M059J (cell line): ENCODE measurements at regions not wholly inside any gene's neighbourhood (a gene's known extent, or its start where the extent isn't known, plus 50 kb on each side); places are given as distances from the start of the nearest gene placed in this dataset.
A peak's percentile ranks its signal among the peaks of the same experiment; 100 is the strongest.
"Not testable (repeated sequence)": the region's sequence is repeated elsewhere in the genome, so short reads cannot be mapped to it uniquely, and the experiment has no call there.

Source experiments
- DNase-seq: peaks from one replicate; pipeline ENCODE4 v3.0.0-alpha.2; 2012; ENCODE audit warnings: low read depth

DNA sequence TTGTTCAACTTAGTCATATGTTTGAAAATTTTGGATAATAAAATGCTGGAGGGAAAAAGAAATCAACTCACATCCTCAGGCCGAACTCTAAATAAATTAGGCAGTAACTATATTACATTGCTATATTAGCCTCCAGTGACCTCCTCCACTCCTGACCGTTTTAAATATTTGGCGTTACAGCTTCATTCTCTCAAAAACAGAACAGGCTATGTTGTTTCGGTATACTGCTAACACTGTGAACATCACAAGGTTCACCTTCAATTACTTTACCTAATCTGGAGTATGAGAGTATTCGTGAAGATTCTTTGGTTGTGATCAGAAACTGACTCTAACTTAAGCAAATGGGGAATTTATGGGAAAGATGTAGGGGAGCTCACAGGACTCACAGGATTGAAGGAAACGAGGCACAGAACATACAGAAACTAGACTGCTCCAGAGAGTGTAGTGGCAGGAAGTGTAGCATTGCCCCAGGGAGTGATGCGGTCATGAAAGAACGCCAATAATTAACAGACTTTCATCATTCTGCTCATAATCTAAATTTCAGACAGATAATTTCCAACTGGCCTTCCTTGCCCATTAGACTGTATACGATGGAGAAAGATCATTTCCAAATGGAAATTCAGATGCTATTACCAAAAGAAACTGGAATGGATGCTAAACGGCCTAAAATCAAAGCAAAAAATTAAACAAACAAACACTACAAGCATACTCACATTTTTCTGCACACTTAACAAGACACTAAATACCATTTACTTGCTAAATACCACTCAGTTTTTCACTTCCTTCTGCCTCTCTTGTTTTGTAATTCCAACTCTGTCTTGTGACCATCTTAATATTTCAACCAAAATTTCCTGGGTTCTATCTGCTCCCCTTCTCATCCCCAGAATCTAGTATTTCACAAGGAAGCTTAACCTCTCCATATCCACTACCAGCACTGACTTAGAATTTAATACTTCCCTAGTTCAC lies 110.1 kb upstream of the LPAR1 start:
- DNase-seq: peak; percentile 30

- no peak for DNase-seq
These were observed 108.8 kb upstream of the LPAR1 start for GRCh38 chr9:111147041-111147440.

DNA sequence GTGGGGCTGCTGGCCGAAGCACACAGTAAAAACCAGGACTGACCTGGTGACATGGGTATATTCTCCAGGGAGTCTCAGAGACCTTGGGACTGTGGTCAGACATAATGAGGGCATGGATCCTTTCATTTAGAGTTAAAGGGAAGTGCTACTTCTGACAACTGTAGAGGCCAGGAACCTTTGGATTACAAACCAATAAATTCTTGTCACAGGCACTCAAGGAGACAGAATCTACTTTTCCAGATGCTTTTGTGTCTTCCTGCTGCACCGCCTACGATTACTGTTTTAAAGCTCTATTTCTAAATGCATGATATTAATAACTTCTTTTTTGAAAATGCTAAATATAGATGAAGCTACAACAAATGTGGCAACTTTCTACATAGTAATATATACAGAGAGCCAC lies 106.5 kb upstream of the LPAR1 start:
- no peak for DNase-seq

GRCh38 chr9:111136180-111136579 lies 97.9 kb upstream of the LPAR1 start:
- no peak for DNase-seq

GRCh38 chr9:111131211-111131610 lies 92.9 kb upstream of the LPAR1 start:
- DNase-seq: peak; percentile 15

DNA sequence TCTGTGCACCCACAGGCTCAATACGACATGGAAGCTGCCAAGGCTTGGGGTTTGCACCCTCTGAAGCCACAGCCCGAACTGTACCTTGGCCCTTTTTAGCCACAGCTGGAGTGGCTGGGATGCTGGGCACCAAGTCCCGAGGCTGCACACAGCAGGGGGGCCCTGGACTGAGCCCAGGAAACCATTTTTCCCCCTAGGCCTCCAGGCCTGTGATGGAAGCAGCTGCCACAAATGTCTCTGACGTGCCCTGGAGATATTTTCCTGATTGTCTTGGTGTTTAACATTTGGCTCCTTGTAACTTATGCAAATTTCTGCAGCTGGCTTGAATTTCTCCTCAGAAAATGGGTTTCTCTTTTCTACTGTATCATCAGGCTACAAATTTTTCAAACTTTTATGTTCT lies 82.3 kb upstream of the LPAR1 start:
- no peak for DNase-seq

- peak; percentile 76 for DNase-seq
These were observed 80.1 kb upstream of the LPAR1 start for GRCh38 chr9:111118256-111118948.

- DNase-seq: no peak
These were observed 76.2 kb upstream of the LPAR1 start for GRCh38 chr9:111114486-111114885.

GRCh38 chr9:111113712-111114111 lies 75.4 kb upstream of the LPAR1 start:
- no peak for DNase-seq

DNA sequence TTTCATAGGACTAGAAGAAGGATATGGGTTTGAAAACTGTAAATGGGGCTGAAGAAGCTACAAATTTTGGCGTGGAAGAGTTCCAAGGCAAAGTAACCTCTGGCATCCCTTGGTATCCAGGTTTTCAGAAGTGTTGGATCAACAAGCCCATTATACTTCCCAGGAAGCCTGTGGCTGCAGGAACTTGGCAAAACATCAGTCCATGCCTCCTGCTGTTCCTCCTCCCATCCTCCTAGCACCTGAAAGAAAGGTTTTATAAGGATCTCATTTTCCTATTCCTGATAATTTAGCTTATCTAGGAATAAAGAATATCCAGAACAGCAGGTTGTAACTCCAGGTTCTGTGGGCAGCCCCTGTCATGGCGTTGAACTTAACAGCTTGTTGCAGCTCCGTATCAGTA lies 72.5 kb upstream of the LPAR1 start:
- DNase-seq: no peak

DNA sequence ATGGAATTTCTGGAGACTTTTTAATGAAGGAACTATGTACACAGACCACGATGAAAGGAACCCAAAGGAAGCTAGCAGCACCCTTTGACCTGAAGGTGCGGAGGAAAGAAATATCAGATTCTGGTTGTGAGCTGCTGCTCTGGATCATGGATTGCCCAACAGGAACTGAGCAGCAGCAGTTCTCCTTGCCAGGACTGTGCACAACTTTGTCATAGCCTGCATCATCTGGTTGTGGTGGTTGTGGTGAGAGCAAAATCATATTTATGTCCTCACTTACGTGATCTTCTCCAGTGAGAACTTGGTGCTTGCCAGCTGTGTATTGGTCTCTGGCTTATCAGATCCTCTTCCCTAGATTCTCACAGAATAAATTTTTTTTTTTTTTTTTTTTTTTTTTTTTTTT lies 70.7 kb upstream of the LPAR1 start:
- DNase-seq: peak; percentile 17

- DNase-seq: no peak
These were observed 68.9 kb upstream of the LPAR1 start for GRCh38 chr9:111107141-111107540.

GRCh38 chr9:111106202-111106601 lies 67.9 kb upstream of the LPAR1 start:
- no peak for DNase-seq

GRCh38 chr9:111102793-111103464 lies 64.7 kb upstream of the LPAR1 start:
- DNase-seq: no peak

DNA sequence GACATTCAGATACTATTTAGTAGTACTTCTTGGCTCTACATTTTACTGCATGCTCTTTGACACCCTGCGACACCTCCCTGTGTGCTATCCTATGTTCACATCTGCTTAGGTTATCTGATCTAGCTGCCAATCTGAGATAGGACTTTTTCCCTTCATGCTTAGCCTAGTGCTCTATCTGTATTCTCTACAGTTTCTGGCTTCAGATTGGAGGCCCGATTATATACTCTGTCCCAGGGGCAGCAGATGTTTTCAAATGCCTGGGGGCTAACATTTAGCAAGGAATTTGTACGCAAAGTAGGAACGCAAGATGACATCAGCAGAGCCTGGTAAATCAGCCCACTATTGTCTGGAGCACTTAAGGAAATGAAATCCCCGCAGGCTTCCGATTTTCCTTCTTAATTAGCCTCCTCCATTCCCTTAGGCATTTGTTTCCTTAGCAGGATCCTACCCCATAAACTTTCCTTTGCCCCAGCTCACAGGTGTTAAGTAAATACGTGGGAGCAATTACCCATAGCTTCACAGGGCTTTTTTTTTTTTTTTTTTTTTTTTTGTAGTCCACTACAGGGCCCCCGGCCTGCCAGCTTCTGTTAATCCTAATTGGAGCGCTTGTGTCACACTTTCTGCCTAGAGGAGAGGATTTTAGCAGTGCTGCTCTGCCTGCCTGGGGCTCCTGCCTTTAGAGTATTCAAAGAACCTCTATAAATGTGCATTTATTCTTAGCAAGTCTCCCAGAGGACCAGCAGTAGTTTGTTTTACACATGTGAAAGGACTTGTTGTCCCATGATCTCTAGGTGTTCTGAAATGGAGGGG lies 61.1 kb upstream of the LPAR1 start:
- peak; percentile 14 for DNase-seq

- no peak for DNase-seq
These were observed 59.8 kb upstream of the LPAR1 start for GRCh38 chr9:111098093-111098492.

DNA sequence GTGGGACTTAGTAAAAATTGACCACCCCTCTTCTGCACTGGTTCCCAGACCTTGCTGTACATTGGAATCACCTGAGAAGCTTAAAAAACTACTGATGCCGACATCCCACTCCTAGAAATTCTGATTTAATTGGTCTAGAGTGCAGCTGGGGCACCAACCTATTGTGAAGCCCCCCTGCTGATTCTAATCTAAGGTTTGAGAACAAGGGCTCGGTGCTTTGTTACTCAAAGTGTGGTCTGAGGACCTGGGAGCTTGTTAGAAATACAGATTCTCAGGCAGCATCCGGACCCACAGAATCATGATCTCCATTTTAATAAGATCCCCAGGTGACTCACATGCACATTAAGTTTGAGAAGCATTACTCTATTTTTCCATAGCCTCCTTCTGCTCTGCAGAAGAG lies 57.8 kb upstream of the LPAR1 start:
- peak; percentile 16 for DNase-seq

GRCh38 chr9:111095441-111095840 lies 57.2 kb upstream of the LPAR1 start:
- no peak for DNase-seq

DNA sequence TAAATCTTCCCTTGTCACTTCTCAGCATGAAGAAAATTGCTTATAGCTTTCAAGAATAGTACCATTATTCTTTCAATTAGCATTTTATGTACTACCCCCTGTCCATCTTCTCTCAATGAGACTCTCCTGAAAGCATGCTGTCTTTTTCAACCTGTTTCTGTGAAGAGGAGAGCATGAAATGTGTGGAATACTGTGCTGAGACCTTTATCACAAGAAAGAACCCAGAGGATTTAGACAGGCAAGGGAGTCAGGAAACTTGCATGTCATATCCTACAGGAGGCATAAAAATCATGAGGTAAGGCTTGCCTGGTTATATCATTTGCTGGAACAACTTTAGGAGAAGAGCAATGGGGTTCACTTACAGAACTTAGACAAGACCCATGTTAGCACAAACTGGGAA lies 56.7 kb upstream of the LPAR1 start:
- peak; percentile 11 for DNase-seq

DNA sequence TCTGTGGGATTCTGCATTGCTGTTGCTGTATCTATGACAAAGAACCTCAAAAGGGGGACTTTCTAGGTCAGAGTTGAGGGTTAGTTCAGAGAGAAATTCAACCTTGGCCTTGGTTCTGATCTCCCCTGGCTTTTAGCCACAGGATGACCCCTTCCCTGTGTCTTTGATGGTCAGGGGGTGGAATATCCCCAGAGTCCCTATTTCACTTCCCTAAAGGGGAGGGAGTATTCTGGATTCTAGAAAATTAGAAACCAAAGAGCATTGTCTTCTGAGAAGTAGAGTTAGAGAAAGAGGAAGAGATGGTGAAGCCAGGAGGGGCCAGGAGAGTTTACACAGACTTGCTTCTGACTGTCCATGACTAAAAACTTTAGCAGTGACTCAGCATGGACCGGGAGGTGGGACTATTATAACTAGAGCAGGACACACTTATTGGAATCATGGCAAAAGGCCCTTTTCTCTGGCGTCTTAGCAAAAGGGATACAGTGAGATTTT lies 56.2 kb upstream of the LPAR1 start:
- peak; percentile 82 for DNase-seq

DNA sequence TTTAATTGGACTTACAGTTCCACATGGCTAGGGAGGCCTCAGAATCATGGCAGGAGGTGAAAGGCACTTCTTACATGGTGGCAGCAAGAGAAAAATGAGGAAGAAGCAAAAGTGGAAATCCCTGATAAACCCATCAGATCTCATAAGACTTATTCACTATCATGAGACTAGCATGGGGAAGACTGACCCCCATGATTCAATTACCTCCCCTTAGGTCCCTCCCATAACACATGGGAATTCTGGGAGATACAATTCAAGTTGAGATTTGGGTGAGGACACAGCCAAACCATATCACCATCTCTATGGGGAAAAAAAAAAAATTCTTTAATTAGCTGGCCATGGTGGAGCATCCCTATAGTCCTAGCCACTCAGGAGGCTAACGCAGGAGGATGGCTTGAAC lies 53.9 kb upstream of the LPAR1 start:
- DNase-seq: not testable (repeated sequence)
